ENCODE measurements at regions not wholly inside any gene's neighbourhood (a gene's known extent, or its start where the extent isn't known, plus 50 kb on each side); places are given as distances from the start of the nearest gene placed in this dataset.
A peak's percentile ranks its signal among the peaks of the same experiment; 100 is the strongest.

- no peak overlapping the region for H2BK15ac ChIP-seq (ENCODE audit: low read depth, low read length)
- peaks cover 0 to 4% (median 2%) of the 10 kb centered on the region in 3 experiments; a peak in 3 of 7 replicates for H3K36me3 Mint-ChIP-seq (ENCODE audit: insufficient read depth in 1 of 3, low read depth in 3 of 3)
- no peak overlapping the region for H4K5ac ChIP-seq (ENCODE audit: insufficient read length, low read depth, low read length)
- peaks cover 2% of the 10 kb centered on the region; the same call in 1 of the 2 replicates for H3K4me1 ChIP-seq (ENCODE audit: insufficient read depth, low read length)
- H3T11ph ChIP-seq (ENCODE audit: low read length), result no peak overlapping the region
- H2BK20ac ChIP-seq (ENCODE audit: low read depth, low read length, poor library complexity, severe bottlenecking), result no peak overlapping the region
- TF ChIP-seq, protein P1, sequence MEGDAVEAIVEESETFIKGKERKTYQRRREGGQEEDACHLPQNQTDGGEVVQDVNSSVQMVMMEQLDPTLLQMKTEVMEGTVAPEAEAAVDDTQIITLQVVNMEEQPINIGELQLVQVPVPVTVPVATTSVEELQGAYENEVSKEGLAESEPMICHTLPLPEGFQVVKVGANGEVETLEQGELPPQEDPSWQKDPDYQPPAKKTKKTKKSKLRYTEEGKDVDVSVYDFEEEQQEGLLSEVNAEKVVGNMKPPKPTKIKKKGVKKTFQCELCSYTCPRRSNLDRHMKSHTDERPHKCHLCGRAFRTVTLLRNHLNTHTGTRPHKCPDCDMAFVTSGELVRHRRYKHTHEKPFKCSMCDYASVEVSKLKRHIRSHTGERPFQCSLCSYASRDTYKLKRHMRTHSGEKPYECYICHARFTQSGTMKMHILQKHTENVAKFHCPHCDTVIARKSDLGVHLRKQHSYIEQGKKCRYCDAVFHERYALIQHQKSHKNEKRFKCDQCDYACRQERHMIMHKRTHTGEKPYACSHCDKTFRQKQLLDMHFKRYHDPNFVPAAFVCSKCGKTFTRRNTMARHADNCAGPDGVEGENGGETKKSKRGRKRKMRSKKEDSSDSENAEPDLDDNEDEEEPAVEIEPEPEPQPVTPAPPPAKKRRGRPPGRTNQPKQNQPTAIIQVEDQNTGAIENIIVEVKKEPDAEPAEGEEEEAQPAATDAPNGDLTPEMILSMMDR (conservative IDR thresholded peaks at IDR 0.05), result no peak
- no peak overlapping the region for H2BK12ac ChIP-seq (ENCODE audit: insufficient read length, low read depth, low read length)
- H3K14ac ChIP-seq (ENCODE audit: insufficient read depth, low read length), result no peak overlapping the region
- H3K9ac ChIP-seq (ENCODE audit: extremely low read depth, insufficient read length, low read length), result no peak overlapping the region
- H3K79me2 ChIP-seq (ENCODE audit: insufficient read depth, low read length), result no peaks in the 10 kb centered on the region
- WGBS (ENCODE audit: extremely low coverage, insufficient read length, low lambda C conversion rate), result no CpG with 5 or more reads among the region's 6 CpGs
- no peaks in the 10 kb centered on the region for H4K20me1 ChIP-seq (ENCODE audit: control insufficient read depth, insufficient read depth, insufficient read length)
- no peak overlapping the region for H2BK120ac ChIP-seq (ENCODE audit: low read depth, low read length, poor library complexity, severe bottlenecking)
- H2AK5ac ChIP-seq (ENCODE audit: insufficient read length, low read length), result no peak overlapping the region
- peak; percentile 10 for DNase-seq
- H3K18ac ChIP-seq (ENCODE audit: insufficient read length, low read depth, low read length), result no peak overlapping the region
- peak overlapping the region in 1 of 3 experiments; percentile 94; a peak in 1 of 7 replicates for H3K27ac Mint-ChIP-seq
- no peak overlapping the region for H3K23ac ChIP-seq (ENCODE audit: insufficient read length, low read depth, low read length)
- no peak overlapping the region for H2AFZ ChIP-seq (ENCODE audit: low read length)
- H3K4me3 Mint-ChIP-seq, result no peak overlapping the region
- H3K79me1 ChIP-seq (ENCODE audit: insufficient read depth, low read depth, low read length, poor library complexity, severe bottlenecking), result no peaks in the 10 kb centered on the region
- H3K27me3 ChIP-seq (ENCODE audit: insufficient read depth, low read length), result no peaks in the 10 kb centered on the region
- H3K23me2 ChIP-seq (ENCODE audit: insufficient read length, low read depth, low read length, poor library complexity, severe bottlenecking), result no peaks in the 10 kb centered on the region
- no peak overlapping the region for H2BK5ac ChIP-seq (ENCODE audit: insufficient read length, low read length)
- H3K56ac ChIP-seq (ENCODE audit: insufficient read length, low read depth, low read length), result no peak overlapping the region
- H3K4me2 ChIP-seq (ENCODE audit: insufficient read depth, insufficient read length, low read length), result no peak overlapping the region
- no peak overlapping the region for H3K27ac ChIP-seq (ENCODE audit: insufficient read length, low read depth, low read length)
- H3K4me1 Mint-ChIP-seq, result peaks cover 47 to 52% of the 10 kb centered on the region in 2 experiments
- H3K4ac ChIP-seq (ENCODE audit: low read depth, low read length), result no peak overlapping the region
- no peak overlapping the region for H4K91ac ChIP-seq (ENCODE audit: insufficient read length, low read depth, low read length)
- no peak overlapping the region for H4K8ac ChIP-seq (replicated peaks; ENCODE audit: insufficient read length, low read depth, low read length)
- H3K9me3 ChIP-seq (ENCODE audit: control insufficient read depth, low read depth, low read length), result no peaks in the 10 kb centered on the region
- peaks cover 5 to 7% of the 10 kb centered on the region in 2 experiments; a peak in 3 of 5 replicates for H3K9me3 Mint-ChIP-seq
- peaks cover 18% of the 10 kb centered on the region for H3K27me3 Mint-ChIP-seq (ENCODE audit: low read depth)
Measured at GRCh38 chr6:168181316-168181715, 102.3 kb upstream of the FRMD1 start.
